Adipocyte (in vitro differentiated cells): ENCODE measurements at regions not wholly inside any gene's neighbourhood (a gene's known extent, or its start where the extent isn't known, plus 50 kb on each side); places are given as distances from the start of the nearest gene placed in this dataset.
A peak's percentile ranks its signal among the peaks of the same experiment; 100 is the strongest.
"Not testable (repeated sequence)": the region's sequence is repeated elsewhere in the genome, so short reads cannot be mapped to it uniquely, and the experiment has no call there.

Experiments used
- DNase-seq: peaks from one replicate; pipeline ENCODE4 v3.0.0-alpha.2; 2015; ENCODE audit warnings: low read depth
- H3K27me3 ChIP-seq: replicated peaks from 2 replicates; pipeline ENCODE4 v1.7.0; 2013; ENCODE audit warnings: mild to moderate bottlenecking, low read length, moderate library complexity; ENCODE audit not compliant: control insufficient read depth, insufficient read depth
- H3K36me3 ChIP-seq: 2 replicates; pipeline ENCODE4 v1.7.0; 2013; ENCODE audit warnings: low read length, mild to moderate bottlenecking, moderate library complexity; ENCODE audit not compliant: control insufficient read depth, insufficient read depth, severe bottlenecking
- H3K4me1 ChIP-seq: 2 replicates; pipeline ENCODE4 v1.7.0; 2013; ENCODE audit warnings: mild to moderate bottlenecking, low read length, moderate library complexity; ENCODE audit not compliant: control insufficient read depth, insufficient read depth
- H3K4me3 ChIP-seq: 2 replicates; pipeline ENCODE4 v1.7.0; 2013; ENCODE audit warnings: mild to moderate bottlenecking, low read length, moderate library complexity
- H3K9ac ChIP-seq: 2 replicates; pipeline ENCODE4 v1.7.0; 2013; ENCODE audit warnings: mild to moderate bottlenecking, low read length, moderate library complexity
- H3K9me3 ChIP-seq: 2 replicates; pipeline ENCODE4 v1.7.0; 2013; ENCODE audit warnings: mild to moderate bottlenecking, low read length, moderate library complexity; ENCODE audit not compliant: control insufficient read depth

DNA sequence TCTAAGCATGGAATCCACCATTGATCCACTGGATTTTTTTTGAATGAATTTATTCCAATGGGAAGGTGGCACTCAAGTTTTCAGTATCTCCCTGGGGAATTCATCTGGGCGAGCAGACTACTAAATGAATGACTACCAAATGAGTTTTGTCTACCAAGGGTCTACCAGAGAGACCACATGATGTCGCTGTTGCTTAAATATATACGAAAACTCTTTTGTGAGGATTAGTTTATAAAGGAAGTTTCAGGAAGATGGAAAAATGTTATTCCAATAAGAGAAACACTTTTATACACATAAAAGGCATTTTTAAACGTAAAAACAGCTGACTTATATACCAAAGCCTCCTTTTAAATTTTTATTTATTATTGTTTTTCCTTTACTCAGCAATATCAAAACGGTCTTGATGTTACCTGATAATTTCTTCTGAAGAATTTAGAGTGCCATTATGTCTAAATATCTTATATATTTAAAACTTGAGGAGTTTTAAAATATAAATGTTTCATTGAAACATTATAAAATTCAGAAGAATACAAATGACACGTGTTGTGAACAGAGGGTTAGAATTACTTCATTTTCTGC, 139.7 kb downstream of the HRH4 start:
- DNase-seq = peak; percentile 82
- H3K36me3 ChIP-seq = no peaks in the 10 kb centered on the region
- H3K9me3 ChIP-seq = no peaks in the 10 kb centered on the region
- no peak overlapping the region for H3K4me3 ChIP-seq
- peaks cover 11% of the 10 kb centered on the region for H3K4me1 ChIP-seq
- H3K27me3 ChIP-seq = peaks cover 5% of the 10 kb centered on the region
- no peak overlapping the region for H3K9ac ChIP-seq

DNA sequence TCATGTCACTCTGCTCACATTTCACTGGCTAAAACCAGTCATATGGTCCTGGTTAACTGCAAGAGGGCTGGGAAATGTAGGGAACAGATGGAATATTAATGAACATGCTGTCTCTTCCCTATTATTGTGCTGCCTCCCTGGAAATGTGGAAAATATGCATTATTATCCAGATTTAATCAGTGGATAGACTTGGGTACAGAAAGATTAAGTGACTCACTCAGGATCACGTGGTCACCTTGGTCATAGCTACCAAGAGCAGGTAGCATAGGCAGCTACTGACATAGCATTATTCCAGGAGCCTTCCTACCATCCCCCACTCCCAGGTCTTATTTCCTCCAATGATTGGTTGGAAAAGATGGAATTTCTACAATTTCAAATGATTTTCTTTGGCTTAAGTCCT, 141.1 kb downstream of the HRH4 start:
- Histone ChIP-seq H3K4me1 (peaks cover 17% of the 10 kb centered on the region), H3K9ac (no peak overlapping the region), H3K4me3 (no peak overlapping the region), H3K27me3 (peaks cover 5% of the 10 kb centered on the region), H3K9me3 (no peaks in the 10 kb centered on the region), H3K36me3 (no peaks in the 10 kb centered on the region)
- DNase-seq = no peak

DNA sequence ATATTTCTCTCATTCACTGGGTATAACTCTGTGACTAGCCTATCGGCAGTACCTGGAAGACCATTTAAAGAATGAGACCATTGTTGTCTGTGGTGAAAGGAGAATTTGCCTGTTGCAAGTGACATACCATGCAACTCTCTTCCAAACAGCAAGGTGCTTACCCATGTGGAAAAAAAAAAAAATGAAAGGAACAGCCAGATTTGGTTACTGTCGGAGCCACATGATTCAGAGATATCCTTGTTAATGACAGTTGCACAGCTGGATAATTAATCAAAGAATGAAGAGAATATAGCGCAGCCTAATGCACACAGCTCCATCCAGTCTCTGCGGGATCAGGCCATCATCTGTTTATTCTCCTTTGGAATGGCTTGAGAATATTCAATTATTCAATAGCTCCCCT, 141.8 kb downstream of the HRH4 start:
- H3K27me3 ChIP-seq = peaks cover 5% of the 10 kb centered on the region
- no peak for DNase-seq

GRCh38 chr18:24603151-24603550, 142.7 kb downstream of the HRH4 start:
- Histone ChIP-seq H3K4me1 (peaks cover 17% of the 10 kb centered on the region), H3K9ac (no peak overlapping the region), H3K36me3 (no peaks in the 10 kb centered on the region), H3K9me3 (no peaks in the 10 kb centered on the region), H3K27me3 (peaks cover 5% of the 10 kb centered on the region), H3K4me3 (no peak overlapping the region)
- no peak for DNase-seq

More for the DNA sequence above, 141.8 kb downstream of the HRH4 start:
- Histone ChIP-seq H3K36me3 (no peaks in the 10 kb centered on the region), H3K9me3 (no peaks in the 10 kb centered on the region), H3K4me3 (no peak overlapping the region), H3K4me1 (peaks cover 17% of the 10 kb centered on the region), H3K9ac (no peak overlapping the region)

DNA sequence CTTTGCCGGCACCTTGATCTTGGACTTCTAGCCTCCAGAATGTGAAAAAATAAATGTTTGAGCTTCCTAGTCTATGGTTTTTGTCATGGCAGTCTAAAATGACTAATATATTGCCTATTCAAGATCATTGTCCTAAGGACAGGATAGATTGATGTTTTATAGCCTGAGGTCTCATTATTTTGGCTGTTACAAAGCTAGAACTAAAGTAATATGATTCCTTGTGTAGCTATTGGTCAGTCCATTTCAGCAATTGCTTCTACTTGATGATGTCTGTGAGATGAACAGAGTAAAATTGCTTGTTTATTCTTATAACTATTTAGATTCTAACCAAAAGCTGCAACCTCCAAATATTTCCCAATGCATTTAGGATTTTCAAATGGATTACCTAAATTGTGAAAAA, 145.0 kb downstream of the HRH4 start:
- Histone ChIP-seq H3K36me3 (no peaks in the 10 kb centered on the region), H3K9ac (no peak overlapping the region), H3K9me3 (no peaks in the 10 kb centered on the region), H3K4me1 (peaks cover 17% of the 10 kb centered on the region), H3K4me3 (no peak overlapping the region), H3K27me3 (no peaks in the 10 kb centered on the region)
- DNase-seq = no peak

DNA sequence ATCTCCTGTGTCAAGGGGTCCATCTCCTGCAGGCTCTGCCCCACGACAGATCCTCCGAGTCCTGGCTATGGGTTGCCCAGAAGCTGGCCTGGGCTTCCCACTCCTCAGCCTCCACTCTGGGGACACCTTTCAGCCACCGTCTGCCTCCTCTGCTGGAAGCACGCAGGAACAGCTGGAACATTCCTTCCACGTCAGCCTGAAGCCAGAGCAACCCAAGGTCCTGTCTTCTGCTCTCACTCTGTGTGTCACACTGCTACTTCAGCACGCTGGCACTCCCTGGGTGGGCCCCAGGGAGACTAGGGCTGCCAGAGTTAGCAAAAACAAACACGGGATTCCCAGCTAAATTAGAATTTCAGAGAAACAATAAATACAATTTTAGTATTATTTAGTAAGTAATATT, 148.8 kb downstream of the HRH4 start:
- H3K9me3 ChIP-seq = no peaks in the 10 kb centered on the region
- H3K36me3 ChIP-seq = no peaks in the 10 kb centered on the region
- H3K27me3 ChIP-seq = peaks cover 3% of the 10 kb centered on the region
- peaks cover 8% of the 10 kb centered on the region for H3K4me1 ChIP-seq
- no peak overlapping the region for H3K4me3 ChIP-seq
- no peak overlapping the region for H3K9ac ChIP-seq
- no peak for DNase-seq

- no peaks in the 10 kb centered on the region for H3K9me3 ChIP-seq
These were observed 150.6 kb downstream of the HRH4 start for GRCh38 chr18:24611075-24611474.

DNA sequence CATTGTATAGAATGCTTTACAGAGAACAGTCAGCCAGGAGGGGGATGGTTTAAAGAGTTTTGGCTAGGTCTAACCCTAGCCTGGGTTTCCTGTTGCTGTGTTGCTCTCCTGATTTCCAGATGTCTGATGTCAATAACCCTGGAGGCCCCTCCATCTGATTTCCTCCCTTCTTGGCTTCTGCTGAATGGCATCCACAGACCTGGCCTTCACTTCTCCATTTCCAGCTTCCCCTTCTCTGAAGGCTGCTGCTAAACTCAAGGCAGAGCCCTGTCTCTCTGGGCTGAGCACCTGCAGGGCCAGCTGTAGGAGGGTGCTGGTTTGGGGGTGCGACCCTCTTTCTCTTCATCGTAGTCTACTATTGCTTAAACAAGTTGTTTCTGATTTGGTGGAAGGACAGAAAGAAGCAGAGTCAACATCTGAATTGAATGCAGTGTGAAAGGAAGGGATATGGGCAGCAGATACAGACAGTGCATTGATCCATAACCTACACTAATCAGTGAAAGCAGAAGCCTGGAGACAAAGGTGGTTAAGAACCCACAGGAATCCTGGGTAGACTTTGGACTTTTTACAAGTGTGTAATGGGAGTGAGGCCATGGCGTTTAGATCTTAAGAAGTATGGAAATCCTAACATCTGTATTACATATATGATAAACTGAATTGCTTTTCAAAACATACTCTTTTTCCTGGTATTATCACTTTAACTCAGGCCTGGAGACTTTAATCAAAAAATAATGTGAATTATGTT, 153.6 kb downstream of the HRH4 start:
- no peaks in the 10 kb centered on the region for H3K36me3 ChIP-seq
- H3K9ac ChIP-seq = no peak overlapping the region
- no peaks in the 10 kb centered on the region for H3K9me3 ChIP-seq
- H3K4me3 ChIP-seq = no peak overlapping the region
- peaks cover 3% of the 10 kb centered on the region for H3K27me3 ChIP-seq
- no peaks in the 10 kb centered on the region for H3K4me1 ChIP-seq
- no peak for DNase-seq

More at GRCh38 chr18:24611075-24611474, 150.6 kb downstream of the HRH4 start:
- Histone ChIP-seq H3K4me3 (no peak overlapping the region), H3K4me1 (no peaks in the 10 kb centered on the region), H3K27me3 (peaks cover 3% of the 10 kb centered on the region), H3K9ac (no peak overlapping the region), H3K36me3 (no peaks in the 10 kb centered on the region)
- no peak for DNase-seq

- H3K4me3 ChIP-seq = no peak overlapping the region
- H3K4me1 ChIP-seq = no peaks in the 10 kb centered on the region
- H3K9me3 ChIP-seq = no peaks in the 10 kb centered on the region
- H3K36me3 ChIP-seq = no peaks in the 10 kb centered on the region
- no peak overlapping the region for H3K9ac ChIP-seq
- DNase-seq = no peak
- peaks cover 3% of the 10 kb centered on the region for H3K27me3 ChIP-seq
These were observed 156.2 kb downstream of the HRH4 start for GRCh38 chr18:24616653-24617052.

- not testable (repeated sequence) for H3K4me3 ChIP-seq, H3K4me1 ChIP-seq, H3K27me3 ChIP-seq, H3K9me3 ChIP-seq, H3K36me3 ChIP-seq, DNase-seq, H3K9ac ChIP-seq
These were observed 164.0 kb downstream of the HRH4 start for GRCh38 chr18:24624421-24624820.

GRCh38 chr18:24627644-24628315, 167.3 kb downstream of the HRH4 start:
- DNase-seq = no peak
- Histone ChIP-seq H3K9ac (no peak overlapping the region), H3K4me3 (no peak overlapping the region), H3K9me3 (no peaks in the 10 kb centered on the region), H3K36me3 (no peaks in the 10 kb centered on the region), H3K27me3 (no peaks in the 10 kb centered on the region), H3K4me1 (peaks cover 17% of the 10 kb centered on the region)
